ENCODE measurements at regions not wholly inside any gene's neighbourhood (a gene's known extent, or its start where the extent isn't known, plus 50 kb on each side); places are given as distances from the start of the nearest gene placed in this dataset.

DNA sequence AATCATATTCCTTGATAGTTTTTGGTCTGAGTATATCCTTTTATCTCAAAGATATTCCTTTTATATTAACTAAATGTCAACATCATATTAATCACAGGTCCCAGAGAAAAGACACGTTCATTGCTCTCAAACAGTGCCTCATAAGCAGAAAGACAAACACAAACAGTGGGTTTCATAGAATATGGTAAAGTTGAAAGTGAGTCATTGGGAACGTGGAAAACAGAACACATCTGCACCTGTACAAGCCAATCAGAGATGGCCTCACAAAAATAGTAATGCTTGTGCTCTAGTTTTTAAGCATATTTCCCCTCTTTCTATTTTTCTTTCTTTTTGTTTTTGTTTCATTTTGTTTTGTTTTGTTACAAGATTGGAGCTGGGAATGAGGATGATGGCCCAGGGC lies 328.4 kb upstream of the MAP2 start:
- Mint-ChIP-seq H3K4me1 (no peaks in the 10 kb centered on the region), H3K27ac (ENCODE audit: unreplicated experiment) (no peak overlapping the region)

GRCh38 chr2:209097168-209097567 lies 326.7 kb upstream of the MAP2 start:
- no peak for DNase-seq (ENCODE audit: low read depth, low spot score)

More for the DNA sequence above, 328.4 kb upstream of the MAP2 start:
- Mint-ChIP-seq H3K4me3 (no peak overlapping the region), H3K9me3 (peaks cover 3% of the 10 kb centered on the region), H3K27me3 (ENCODE audit: low read depth) (no peaks in the 10 kb centered on the region), H3K36me3 (ENCODE audit: low read depth) (no peaks in the 10 kb centered on the region)
- DNase-seq (ENCODE audit: low read depth, low spot score) = no peak
- no peak for TF ChIP-seq CTCF (conservative IDR thresholded peaks at IDR 0.05)

DNA sequence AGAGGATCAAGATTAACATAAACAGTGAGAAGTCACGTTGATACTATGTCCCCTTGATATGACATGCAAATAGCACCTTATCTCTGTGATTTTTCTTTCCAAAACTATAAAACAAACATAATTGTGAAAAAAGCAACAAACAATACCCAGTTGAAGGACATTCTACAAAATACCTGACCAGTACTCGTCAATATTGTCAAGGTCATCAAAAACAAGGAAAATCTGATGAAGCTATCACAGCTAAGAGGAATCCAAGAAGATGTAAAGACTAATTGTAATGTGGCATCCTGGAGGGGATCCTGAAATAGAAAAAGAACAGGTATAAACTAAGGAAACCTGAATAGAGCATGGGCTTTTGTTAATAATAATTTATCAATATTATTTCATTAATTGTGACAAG lies 321.5 kb upstream of the MAP2 start:
- H3K4me3 Mint-ChIP-seq = no peak overlapping the region
- H3K9me3 Mint-ChIP-seq = peaks cover 5% of the 10 kb centered on the region
- no peaks in the 10 kb centered on the region for H3K36me3 Mint-ChIP-seq (ENCODE audit: low read depth)
- H3K27me3 Mint-ChIP-seq (ENCODE audit: low read depth) = peaks cover 3% of the 10 kb centered on the region
- no peak for DNase-seq (ENCODE audit: low read depth, low spot score)
- no peaks in the 10 kb centered on the region for H3K4me1 Mint-ChIP-seq
- TF ChIP-seq CTCF (conservative IDR thresholded peaks at IDR 0.05) = no peak
- no peak overlapping the region for H3K27ac Mint-ChIP-seq (ENCODE audit: unreplicated experiment)

More at GRCh38 chr2:209097168-209097567, 326.7 kb upstream of the MAP2 start:
- Mint-ChIP-seq H3K27me3 (ENCODE audit: low read depth) (no peaks in the 10 kb centered on the region), H3K4me1 (no peaks in the 10 kb centered on the region), H3K27ac (ENCODE audit: unreplicated experiment) (no peak overlapping the region), H3K9me3 (peaks cover 3% of the 10 kb centered on the region), H3K4me3 (no peak overlapping the region), H3K36me3 (ENCODE audit: low read depth) (no peaks in the 10 kb centered on the region)
- no peak for TF ChIP-seq CTCF (conservative IDR thresholded peaks at IDR 0.05)

DNA sequence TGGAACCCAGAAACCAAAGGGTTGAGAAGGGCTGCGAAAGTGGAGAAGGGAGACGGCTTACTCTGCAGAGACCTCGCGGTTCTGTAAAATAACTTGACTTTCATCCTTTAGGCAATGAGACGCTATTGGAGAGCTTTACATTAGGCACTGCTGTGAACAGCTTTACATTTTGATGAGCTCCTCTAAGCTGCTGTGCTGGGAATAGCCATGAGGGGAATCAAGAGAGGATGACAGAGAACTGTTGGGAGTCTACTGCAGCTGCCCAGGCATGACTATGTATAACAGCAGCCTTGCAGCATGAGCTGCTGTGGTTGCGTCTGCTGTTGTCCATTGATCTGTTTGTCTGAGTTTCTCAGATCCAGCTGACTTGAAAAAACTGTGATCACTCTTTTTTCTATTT lies 310.8 kb upstream of the MAP2 start:
- Mint-ChIP-seq H3K27ac (ENCODE audit: unreplicated experiment) (no peak overlapping the region), H3K4me1 (peaks cover 13% of the 10 kb centered on the region), H3K36me3 (ENCODE audit: low read depth) (no peaks in the 10 kb centered on the region), H3K4me3 (no peak overlapping the region), H3K9me3 (peaks cover 2% of the 10 kb centered on the region), H3K27me3 (ENCODE audit: low read depth) (no peaks in the 10 kb centered on the region)
- DNase-seq (ENCODE audit: low read depth, low spot score) = no peak
- no peak for TF ChIP-seq CTCF (conservative IDR thresholded peaks at IDR 0.05)

DNA sequence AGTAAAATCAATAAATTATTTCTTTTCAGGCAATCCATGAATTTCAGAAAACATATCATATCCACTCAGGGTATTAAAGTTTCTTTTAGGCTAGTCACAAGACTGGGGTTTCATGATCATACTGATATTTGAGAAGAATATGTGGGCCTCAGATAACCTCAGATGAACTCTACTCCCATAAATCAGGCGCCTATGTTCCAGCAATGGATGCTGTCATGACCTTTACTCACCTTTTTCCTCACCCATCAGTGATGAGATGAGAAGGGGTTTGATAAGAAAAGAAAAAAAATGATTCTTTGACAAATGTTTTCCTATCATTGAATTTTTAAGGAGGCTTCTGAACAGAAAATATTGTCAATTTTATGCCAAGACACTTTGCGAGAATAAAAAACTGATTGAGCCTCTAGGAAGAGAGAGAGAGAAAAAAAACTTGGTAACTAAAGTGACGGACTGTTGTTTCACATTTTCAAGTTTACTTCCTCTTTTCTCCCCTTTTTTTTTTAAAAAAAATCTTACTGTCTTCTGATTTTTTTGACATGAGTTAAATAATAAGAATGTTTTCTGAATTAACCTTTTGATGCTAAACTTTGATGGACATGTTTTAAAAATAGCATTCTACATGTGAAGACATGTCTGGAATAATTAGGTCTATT lies 309.1 kb upstream of the MAP2 start:
- no peak for DNase-seq (ENCODE audit: low read depth, low spot score)
- no peak overlapping the region for H3K27ac Mint-ChIP-seq (ENCODE audit: unreplicated experiment)
- peaks cover 13% of the 10 kb centered on the region for H3K4me1 Mint-ChIP-seq
- H3K9me3 Mint-ChIP-seq = no peaks in the 10 kb centered on the region
- H3K27me3 Mint-ChIP-seq (ENCODE audit: low read depth) = no peaks in the 10 kb centered on the region
- no peaks in the 10 kb centered on the region for H3K36me3 Mint-ChIP-seq (ENCODE audit: low read depth)
- H3K4me3 Mint-ChIP-seq = no peak overlapping the region
- TF ChIP-seq CTCF (conservative IDR thresholded peaks at IDR 0.05) = no peak

Measured in neural crest cell (in vitro differentiated cells).